Ishikawa (cell line): ENCODE measurements at regions not wholly inside any gene's neighbourhood (a gene's known extent, or its start where the extent isn't known, plus 50 kb on each side); places are given as distances from the start of the nearest gene placed in this dataset.

Experiments used
- CEBPB ChIP-seq: IDR thresholded peaks from 2 replicates; pipeline ENCODE4 v1.6.1; 2012
- CREB1 ChIP-seq: IDR thresholded peaks from 2 replicates; pipeline ENCODE4 v1.6.1; 2012; ENCODE audit warnings: low read depth
- EGR1 ChIP-seq: IDR thresholded peaks from 2 replicates; pipeline ENCODE4 v1.6.1; 2012
- EP300 ChIP-seq: IDR thresholded peaks from 2 replicates; pipeline ENCODE4 v1.6.1; 2012; ENCODE audit warnings: borderline replicate concordance
- FOXM1 ChIP-seq: IDR thresholded peaks from 2 replicates; pipeline ENCODE4 v1.6.1; 2012; ENCODE audit warnings: low read depth, borderline replicate concordance
- MAX ChIP-seq: IDR thresholded peaks from 2 replicates; pipeline ENCODE4 v1.6.1; 2012
- NFIC ChIP-seq: IDR thresholded peaks from 2 replicates; pipeline ENCODE4 v1.6.1; 2012
- RAD21 ChIP-seq: IDR thresholded peaks from 2 replicates; pipeline ENCODE4 v1.6.1; 2012; ENCODE audit warnings: low read depth
- REST ChIP-seq: IDR thresholded peaks from 2 replicates; pipeline ENCODE4 v1.6.1; 2012; ENCODE audit warnings: low read depth, mild to moderate bottlenecking
- TAF1 ChIP-seq: IDR thresholded peaks from 2 replicates; pipeline ENCODE4 v1.6.1; 2012; ENCODE audit warnings: low read depth, mild to moderate bottlenecking
- TCF12 ChIP-seq: IDR thresholded peaks from 2 replicates; pipeline ENCODE4 v1.6.1; 2012; ENCODE audit warnings: low read depth
- TEAD4 ChIP-seq: IDR thresholded peaks from 2 replicates; pipeline ENCODE4 v1.6.1; 2012
- YY1 ChIP-seq: IDR thresholded peaks from 2 replicates; pipeline ENCODE4 v1.6.1; 2012; ENCODE audit warnings: low read depth
- ZBTB7A ChIP-seq: IDR thresholded peaks from 2 replicates; pipeline ENCODE4 v1.6.1; 2012; ENCODE audit warnings: low read depth
- TF ChIP-seq, protein P1 (sequence below): IDR thresholded peaks from 2 replicates; pipeline ENCODE4 v1.6.1; 2012

DNA sequence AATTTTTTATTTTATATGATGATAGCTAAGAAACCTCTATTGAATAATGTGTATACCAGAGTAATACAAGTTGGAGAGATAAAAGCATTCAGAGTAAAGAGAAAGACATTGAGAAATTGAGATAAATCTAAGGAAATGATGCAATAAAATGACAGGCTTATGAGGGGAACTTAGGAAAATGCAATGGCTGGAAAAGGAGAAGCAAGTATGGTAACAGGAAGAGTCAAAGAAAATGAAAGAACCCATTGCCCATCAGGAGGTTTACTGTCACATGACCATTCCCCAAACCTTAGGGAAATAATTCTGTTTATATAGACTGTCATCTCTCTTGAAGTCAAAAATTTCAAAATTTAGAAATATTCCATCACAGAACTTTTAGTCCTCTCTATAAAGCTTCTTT lies 808.0 kb upstream of the PRR20A start:
- no peak for TF ChIP-seq EP300

DNA sequence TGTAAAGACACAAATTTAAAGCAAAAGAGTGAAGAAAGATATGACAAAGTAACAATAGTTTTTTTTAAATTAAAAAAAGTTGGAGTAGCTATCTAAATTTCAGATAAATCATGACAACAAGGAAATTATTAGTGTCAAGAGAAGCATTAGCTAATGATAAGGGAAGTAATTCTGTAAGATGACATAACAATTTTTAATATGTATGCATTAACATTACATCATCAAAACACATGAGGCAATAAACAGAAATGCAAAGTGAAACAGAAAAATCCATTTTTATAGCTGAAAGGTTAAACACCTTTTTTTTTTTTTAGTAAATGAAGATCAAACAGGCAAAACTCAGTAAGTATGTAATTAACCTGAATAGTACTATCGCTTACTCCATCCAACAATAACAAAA lies 804.9 kb upstream of the PRR20A start:
- TF ChIP-seq TEAD4, result no peak
- TF ChIP-seq EP300, result no peak
- no peak for TF ChIP-seq RAD21
- TF ChIP-seq FOXM1, result no peak
- no peak for TF ChIP-seq YY1
- no peak for TF ChIP-seq NFIC
- TF ChIP-seq MAX, result no peak
- no peak for TF ChIP-seq TAF1
- no peak for TF ChIP-seq TCF12
- no peak for TF ChIP-seq ZBTB7A
- no peak for TF ChIP-seq CREB1
- no peak for TF ChIP-seq REST
- no peak for TF ChIP-seq EGR1
- TF ChIP-seq, protein P1, sequence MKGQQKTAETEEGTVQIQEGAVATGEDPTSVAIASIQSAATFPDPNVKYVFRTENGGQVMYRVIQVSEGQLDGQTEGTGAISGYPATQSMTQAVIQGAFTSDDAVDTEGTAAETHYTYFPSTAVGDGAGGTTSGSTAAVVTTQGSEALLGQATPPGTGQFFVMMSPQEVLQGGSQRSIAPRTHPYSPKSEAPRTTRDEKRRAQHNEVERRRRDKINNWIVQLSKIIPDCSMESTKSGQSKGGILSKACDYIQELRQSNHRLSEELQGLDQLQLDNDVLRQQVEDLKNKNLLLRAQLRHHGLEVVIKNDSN, result no peak
- TF ChIP-seq CEBPB, result no peak

GRCh38 chr13:56338421-56338820 lies 802.3 kb upstream of the PRR20A start:
- no peak for TF ChIP-seq TCF12
- TF ChIP-seq YY1, result no peak
- TF ChIP-seq, protein P1, result no peak
- TF ChIP-seq EGR1, result no peak
- TF ChIP-seq CEBPB, result no peak

DNA sequence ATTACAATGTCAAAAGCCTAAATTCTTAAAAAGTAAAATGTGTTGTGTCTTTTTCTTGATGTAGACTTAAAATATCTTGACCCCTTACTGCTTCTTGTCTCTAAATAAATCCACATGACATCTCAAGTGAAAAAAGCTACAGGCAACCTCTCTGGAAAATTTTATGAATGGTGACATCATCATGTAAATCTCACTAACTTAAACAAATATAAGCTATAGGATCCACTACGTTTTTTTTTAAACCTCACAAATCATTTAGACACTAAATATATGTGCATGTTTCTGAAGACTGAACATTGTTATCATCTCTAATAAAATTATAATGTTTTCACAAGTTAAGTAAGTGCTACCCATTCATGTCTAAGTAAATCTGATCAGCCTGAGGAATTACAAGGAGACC lies 793.7 kb upstream of the PRR20A start:
- TF ChIP-seq YY1 (no peak), TEAD4 (no peak), MAX (no peak), RAD21 (no peak), ZBTB7A (no peak), TAF1 (no peak), REST (no peak), NFIC (no peak), TCF12 (no peak), CREB1 (no peak), EP300 (no peak), EGR1 (no peak), CEBPB (no peak), FOXM1 (no peak)
- TF ChIP-seq, protein P1, result no peak

- TF ChIP-seq MAX (no peak), NFIC (no peak), EGR1 (no peak), TCF12 (no peak), TAF1 (no peak), RAD21 (no peak), ZBTB7A (no peak), CREB1 (no peak), TEAD4 (no peak), CEBPB (no peak), EP300 (no peak), REST (no peak), FOXM1 (no peak), YY1 (no peak)
- TF ChIP-seq, protein P1, result no peak
These were observed 790.9 kb upstream of the PRR20A start for GRCh38 chr13:56349866-56350265.
